ENCODE measurements at regions not wholly inside any gene's neighbourhood (a gene's known extent, or its start where the extent isn't known, plus 50 kb on each side); places are given as distances from the start of the nearest gene placed in this dataset.

GRCh38 chr10:3231951-3232730 lies 59.6 kb upstream of the PITRM1 start:
- Histone ChIP-seq H3K27me3 (ENCODE audit: low read length) (no peaks in the 10 kb centered on the region), H3K9me2 (replicated peaks; ENCODE audit: low read length) (no peaks in the 10 kb centered on the region), H2AFZ (ENCODE audit: low read length) (no peak overlapping the region), H3K79me2 (ENCODE audit: low read length) (no peaks in the 10 kb centered on the region), H3F3A (ENCODE audit: low read length, unreplicated experiment) (no peaks in the 10 kb centered on the region), H3K27ac (ENCODE audit: low read length) (no peak overlapping the region), H3K9ac (ENCODE audit: low read length) (no peak overlapping the region), H3K4me2 (ENCODE audit: low read length) (no peak overlapping the region), H3K36me3 (ENCODE audit: low read depth, low read length) (no peaks in the 10 kb centered on the region), H4K20me1 (ENCODE audit: low read length) (no peaks in the 10 kb centered on the region), H3K9me3 (ENCODE audit: low read length) (no peaks in the 10 kb centered on the region), H3K4me3 (ENCODE audit: low read length) (no peak overlapping the region), H3K4me1 (ENCODE audit: insufficient read depth, low read length) (peaks cover 16% of the 10 kb centered on the region)
- ATAC-seq (no peak), DNase-seq (no peak)
- intact Hi-C loops (cut with micrococcal nuclease) = no loop called here
- no TSS peak for BruUV-seq (replicated peaks)
- ChIA-PET CTCF (no interaction called here), POLR2A (ENCODE audit: unreplicated experiment) (no interaction called here)
- TF ChIP-seq EZH2 (IDR thresholded peaks at IDR 0.05; ENCODE audit: low read length, unreplicated experiment) = no peak
- TF ChIP-seq, protein P1, sequence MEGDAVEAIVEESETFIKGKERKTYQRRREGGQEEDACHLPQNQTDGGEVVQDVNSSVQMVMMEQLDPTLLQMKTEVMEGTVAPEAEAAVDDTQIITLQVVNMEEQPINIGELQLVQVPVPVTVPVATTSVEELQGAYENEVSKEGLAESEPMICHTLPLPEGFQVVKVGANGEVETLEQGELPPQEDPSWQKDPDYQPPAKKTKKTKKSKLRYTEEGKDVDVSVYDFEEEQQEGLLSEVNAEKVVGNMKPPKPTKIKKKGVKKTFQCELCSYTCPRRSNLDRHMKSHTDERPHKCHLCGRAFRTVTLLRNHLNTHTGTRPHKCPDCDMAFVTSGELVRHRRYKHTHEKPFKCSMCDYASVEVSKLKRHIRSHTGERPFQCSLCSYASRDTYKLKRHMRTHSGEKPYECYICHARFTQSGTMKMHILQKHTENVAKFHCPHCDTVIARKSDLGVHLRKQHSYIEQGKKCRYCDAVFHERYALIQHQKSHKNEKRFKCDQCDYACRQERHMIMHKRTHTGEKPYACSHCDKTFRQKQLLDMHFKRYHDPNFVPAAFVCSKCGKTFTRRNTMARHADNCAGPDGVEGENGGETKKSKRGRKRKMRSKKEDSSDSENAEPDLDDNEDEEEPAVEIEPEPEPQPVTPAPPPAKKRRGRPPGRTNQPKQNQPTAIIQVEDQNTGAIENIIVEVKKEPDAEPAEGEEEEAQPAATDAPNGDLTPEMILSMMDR (conservative IDR thresholded peaks at IDR 0.05; ENCODE audit: low read depth, low read length) = no peak
- TF ChIP-seq EZH2phosphoT487 (IDR thresholded peaks at IDR 0.05; ENCODE audit: borderline replicate concordance, low read length) = no peak

DNA sequence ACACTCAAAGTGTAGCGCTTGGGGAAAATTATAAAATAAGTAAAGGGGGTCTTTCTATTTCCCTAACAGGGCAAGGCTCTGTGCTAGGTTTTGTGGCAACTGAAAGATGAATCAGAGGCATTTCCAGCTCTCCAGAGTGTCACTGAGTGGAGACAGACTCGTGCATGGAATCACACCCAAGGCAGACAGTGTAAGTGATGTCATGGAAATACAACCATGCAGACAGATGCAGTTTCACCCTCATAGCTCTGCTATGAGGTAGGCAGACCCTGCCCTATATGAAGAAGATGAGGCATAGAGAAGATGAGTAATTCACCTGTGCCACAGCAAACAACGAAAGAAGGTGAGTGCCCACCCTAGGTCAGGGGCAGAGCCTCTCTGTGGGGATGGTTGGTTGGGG lies 57.2 kb upstream of the PITRM1 start:
- ChIA-PET POLR2A (ENCODE audit: unreplicated experiment) (no interaction called here), CTCF (no interaction called here)
- no peaks in the 10 kb centered on the region for H3K9me2 ChIP-seq (replicated peaks; ENCODE audit: low read length)
- H3K27me3 ChIP-seq (ENCODE audit: low read length) = no peaks in the 10 kb centered on the region
- no peak overlapping the region for H3K4me3 ChIP-seq (ENCODE audit: low read length)
- intact Hi-C loops (cut with micrococcal nuclease) = no loop called here
- H3K79me2 ChIP-seq (ENCODE audit: low read length) = no peaks in the 10 kb centered on the region
- H2AFZ ChIP-seq (ENCODE audit: low read length) = no peak overlapping the region
- no peak for DNase-seq
- no peaks in the 10 kb centered on the region for H3K9me3 ChIP-seq (ENCODE audit: low read length)
- no peak for TF ChIP-seq EZH2phosphoT487 (IDR thresholded peaks at IDR 0.05; ENCODE audit: borderline replicate concordance, low read length)
- TF ChIP-seq, protein P1 (conservative IDR thresholded peaks at IDR 0.05; ENCODE audit: low read depth, low read length) = no peak
- TF ChIP-seq EZH2 (IDR thresholded peaks at IDR 0.05; ENCODE audit: low read length, unreplicated experiment) = no peak
- no peak overlapping the region for H3K27ac ChIP-seq (ENCODE audit: low read length)
- ATAC-seq = no peak
- no peak overlapping the region for H3K9ac ChIP-seq (ENCODE audit: low read length)
- no peaks in the 10 kb centered on the region for H4K20me1 ChIP-seq (ENCODE audit: low read length)
- no peaks in the 10 kb centered on the region for H3K36me3 ChIP-seq (ENCODE audit: low read depth, low read length)
- no TSS peak for BruUV-seq (replicated peaks)
- no peaks in the 10 kb centered on the region for H3F3A ChIP-seq (ENCODE audit: low read length, unreplicated experiment)
- H3K4me1 ChIP-seq (ENCODE audit: insufficient read depth, low read length) = peaks cover 20% of the 10 kb centered on the region
- no peak overlapping the region for H3K4me2 ChIP-seq (ENCODE audit: low read length)

DNA sequence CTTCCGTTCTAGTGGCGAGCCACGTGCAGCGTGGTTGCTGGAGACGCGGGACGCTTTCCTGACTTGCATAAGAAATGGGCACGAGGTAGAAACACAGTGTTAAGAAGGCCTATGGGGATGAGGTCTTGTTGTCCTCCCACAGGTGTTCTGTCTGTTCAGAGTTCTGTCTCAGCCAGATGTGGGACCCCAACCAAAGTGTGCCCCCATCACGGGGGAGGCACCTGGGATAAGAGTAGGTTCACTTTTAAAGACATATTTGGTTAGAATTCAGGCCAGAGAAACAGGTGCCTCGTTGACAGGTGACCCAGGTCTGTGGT lies 56.0 kb upstream of the PITRM1 start:
- no TSS peak for BruUV-seq (replicated peaks)
- H3K4me2 ChIP-seq (ENCODE audit: low read length) = peak overlapping the region; percentile 82; the same call in 1 of the 2 replicates

More for the DNA sequence above, 56.0 kb upstream of the PITRM1 start:
- intact Hi-C loops (cut with micrococcal nuclease) = no loop called here
- Histone ChIP-seq H3K9ac (ENCODE audit: low read length) (0 out of 2 replicates have a peak overlapping the region, but pooled peaks have one; percentile 37), H3K27me3 (ENCODE audit: low read length) (no peaks in the 10 kb centered on the region), H3K9me2 (replicated peaks; ENCODE audit: low read length) (no peaks in the 10 kb centered on the region), H4K20me1 (ENCODE audit: low read length) (no peaks in the 10 kb centered on the region), H3K27ac (ENCODE audit: low read length) (peak overlapping the region; percentile 93), H3K4me1 (ENCODE audit: insufficient read depth, low read length) (peaks cover 20% of the 10 kb centered on the region), H3F3A (ENCODE audit: low read length, unreplicated experiment) (no peaks in the 10 kb centered on the region), H3K4me3 (ENCODE audit: low read length) (no peak overlapping the region), H3K9me3 (ENCODE audit: low read length) (no peaks in the 10 kb centered on the region), H2AFZ (ENCODE audit: low read length) (no peak overlapping the region), H3K79me2 (ENCODE audit: low read length) (no peaks in the 10 kb centered on the region), H3K36me3 (ENCODE audit: low read depth, low read length) (no peaks in the 10 kb centered on the region)
- ATAC-seq (no peak), DNase-seq (no peak)
- ChIA-PET CTCF (no interaction called here), POLR2A (ENCODE audit: unreplicated experiment) (no interaction called here)
- no peak for TF ChIP-seq EZH2 (IDR thresholded peaks at IDR 0.05; ENCODE audit: low read length, unreplicated experiment)
- TF ChIP-seq EZH2phosphoT487 (IDR thresholded peaks at IDR 0.05; ENCODE audit: borderline replicate concordance, low read length) = no peak
- TF ChIP-seq, protein P1 (conservative IDR thresholded peaks at IDR 0.05; ENCODE audit: low read depth, low read length) = no peak

Data from PC-3 (cell line).